ENCODE measurements at regions not wholly inside any gene's neighbourhood (a gene's known extent, or its start where the extent isn't known, plus 50 kb on each side); places are given as distances from the start of the nearest gene placed in this dataset.

DNA sequence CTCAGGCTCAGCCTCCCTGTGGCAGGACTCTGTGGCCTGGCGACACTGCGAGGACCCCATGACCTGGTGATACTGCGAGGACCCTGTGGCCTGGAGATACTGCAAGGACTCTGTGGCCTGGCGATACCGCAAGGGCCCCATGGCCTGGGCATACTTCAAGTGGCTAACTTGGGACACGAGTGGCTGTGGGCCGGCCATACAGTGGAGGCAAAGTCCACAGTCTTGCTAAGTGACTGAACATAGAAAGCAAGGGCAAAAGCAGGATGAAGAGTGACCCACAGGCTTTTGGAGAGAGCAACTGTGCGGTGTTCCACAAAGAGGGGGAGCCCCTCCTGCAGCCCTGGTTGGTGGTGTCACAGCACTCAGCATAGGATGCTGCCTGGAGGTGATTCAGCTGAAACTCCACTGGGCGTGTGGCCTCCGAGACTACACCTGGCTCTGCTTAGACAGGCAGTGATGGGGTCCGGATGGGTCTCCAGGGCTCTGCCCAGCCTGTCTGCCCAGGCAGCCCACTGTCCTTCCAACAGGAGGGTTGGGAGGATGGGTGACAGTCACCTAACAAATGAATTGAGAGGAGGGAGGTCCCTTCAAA lies 691.0 kb upstream of the HS6ST1 start:
- ChIA-PET CTCF (no interaction called here), POLR2A (no interaction called here)
- Mint-ChIP-seq H3K4me3 (no peak overlapping the region), H3K27me3 (peaks cover 0 to 6% (median 0%) of the 10 kb centered on the region in 5 donors), H3K36me3 (no peaks in the 10 kb centered on the region), H3K9me3 (peaks cover 0 to 2% (median 0%) of the 10 kb centered on the region in 11 donors), H3K4me1 (peaks cover 0 to 2% (median 0%) of the 10 kb centered on the region in 7 donors), H3K27ac (no peak overlapping the region)
- H3K4me3 ChIP-seq (ENCODE audit: low read length), result no peak overlapping the region
- no peaks in the 10 kb centered on the region for H3K9me3 ChIP-seq (ENCODE audit: control insufficient read depth in 2 of 3, low read length in 3 of 3)
- DNase-seq (no peak), ATAC-seq (no peak)
- intact Hi-C loops (cut with micrococcal nuclease), result no loop called here
- no peaks in the 10 kb centered on the region for H3K36me3 ChIP-seq (ENCODE audit: control insufficient read depth in 2 of 3, insufficient read depth in 3 of 3, low read length in 3 of 3)
- H3K4me1 ChIP-seq (ENCODE audit: control insufficient read depth in 2 of 2, insufficient read depth in 2 of 2, low read length in 2 of 2), result no peaks in the 10 kb centered on the region
- H3K27me3 ChIP-seq (ENCODE audit: control insufficient read depth in 2 of 2, insufficient read depth in 2 of 2, low read length in 2 of 2), result no peaks in the 10 kb centered on the region
- H3K27ac ChIP-seq (ENCODE audit: low read depth, low read length), result no peak overlapping the region

DNA sequence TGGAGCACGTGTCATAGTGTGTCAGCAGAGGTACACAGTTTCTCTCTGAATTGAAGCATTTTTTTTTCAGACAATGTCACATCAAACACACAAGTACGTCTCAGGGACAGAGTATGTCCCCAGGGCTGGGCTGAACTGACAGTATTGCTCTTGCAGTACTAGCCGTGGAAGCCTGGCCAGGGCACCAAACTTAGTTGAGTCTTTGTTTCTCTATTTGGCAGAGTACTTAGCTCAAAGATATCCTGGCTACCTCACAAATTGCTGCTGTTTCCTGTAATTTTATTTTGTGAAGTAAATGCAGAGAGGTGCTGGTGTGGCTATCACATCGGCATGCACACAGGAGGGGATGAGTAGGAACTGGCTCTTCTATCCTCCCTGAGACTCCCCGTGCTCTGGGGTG lies 691.6 kb upstream of the HS6ST1 start:
- no peak overlapping the region for H3K27ac Mint-ChIP-seq
- ChIA-PET CTCF (no interaction called here), POLR2A (no interaction called here)
- H3K9me3 Mint-ChIP-seq, result peaks cover 0 to 2% (median 0%) of the 10 kb centered on the region in 11 donors
- Histone ChIP-seq H3K27ac (ENCODE audit: low read depth, low read length) (no peak overlapping the region), H3K27me3 (ENCODE audit: control insufficient read depth in 2 of 2, insufficient read depth in 2 of 2, low read length in 2 of 2) (no peaks in the 10 kb centered on the region), H3K9me3 (ENCODE audit: control insufficient read depth in 2 of 3, low read length in 3 of 3) (no peaks in the 10 kb centered on the region), H3K4me1 (ENCODE audit: control insufficient read depth in 2 of 2, insufficient read depth in 2 of 2, low read length in 2 of 2) (no peaks in the 10 kb centered on the region), H3K36me3 (ENCODE audit: control insufficient read depth in 2 of 3, insufficient read depth in 3 of 3, low read length in 3 of 3) (no peaks in the 10 kb centered on the region), H3K4me3 (ENCODE audit: low read length) (no peak overlapping the region)
- no peaks in the 10 kb centered on the region for H3K36me3 Mint-ChIP-seq
- ATAC-seq (no peak), DNase-seq (no peak)
- intact Hi-C loops (cut with micrococcal nuclease), result no loop called here
- no peak overlapping the region for H3K4me3 Mint-ChIP-seq
- peaks cover 0 to 2% (median 0%) of the 10 kb centered on the region in 7 donors for H3K4me1 Mint-ChIP-seq
- H3K27me3 Mint-ChIP-seq, result peaks cover 0 to 6% (median 0%) of the 10 kb centered on the region in 5 donors

DNA sequence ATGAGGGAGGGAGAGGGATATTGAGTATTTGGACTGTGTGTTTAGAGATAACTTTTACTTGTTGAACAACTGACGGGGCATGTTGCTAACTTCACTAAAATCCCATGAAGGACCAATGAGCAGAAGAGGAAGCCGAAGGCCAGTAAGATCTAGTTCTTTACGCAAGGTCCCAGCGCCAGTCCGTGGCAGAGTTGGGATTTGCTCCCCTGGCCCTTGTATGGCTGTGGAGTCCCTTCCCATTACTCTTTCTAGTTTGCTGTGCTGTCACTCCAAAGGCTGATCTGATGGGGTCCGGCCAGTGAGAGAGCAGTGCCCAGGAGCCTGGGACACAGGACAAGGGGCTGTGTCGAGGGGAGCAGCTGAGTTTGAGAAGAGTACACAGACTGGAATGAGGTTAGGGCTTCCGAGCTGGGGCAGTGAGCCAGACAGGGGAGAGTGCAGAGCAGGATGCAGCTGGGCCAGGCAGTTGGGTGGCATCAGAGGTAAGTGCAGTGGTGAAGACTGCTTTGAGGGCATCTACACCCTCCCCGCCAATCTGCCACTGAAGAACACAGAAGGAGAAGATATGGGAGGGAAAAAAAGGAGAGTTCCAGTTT lies 692.9 kb upstream of the HS6ST1 start:
- Mint-ChIP-seq H3K36me3 (no peaks in the 10 kb centered on the region), H3K4me3 (no peak overlapping the region), H3K4me1 (peaks cover 0 to 2% (median 0%) of the 10 kb centered on the region in 7 donors), H3K27me3 (peaks cover 0 to 6% (median 0%) of the 10 kb centered on the region in 5 donors), H3K9me3 (peaks cover 0 to 2% (median 0%) of the 10 kb centered on the region in 11 donors), H3K27ac (no peak overlapping the region)
- no peak overlapping the region for H3K4me3 ChIP-seq (ENCODE audit: low read length)
- H3K4me1 ChIP-seq (ENCODE audit: control insufficient read depth in 2 of 2, insufficient read depth in 2 of 2, low read length in 2 of 2), result no peaks in the 10 kb centered on the region
- DNase-seq (no peak), ATAC-seq (no peak)
- ChIA-PET CTCF (no interaction called here), POLR2A (no interaction called here)
- no peaks in the 10 kb centered on the region for H3K36me3 ChIP-seq (ENCODE audit: control insufficient read depth in 2 of 3, insufficient read depth in 3 of 3, low read length in 3 of 3)
- intact Hi-C loops (cut with micrococcal nuclease), result no loop called here
- no peak overlapping the region for H3K27ac ChIP-seq (ENCODE audit: low read depth, low read length)
- H3K27me3 ChIP-seq (ENCODE audit: control insufficient read depth in 2 of 2, insufficient read depth in 2 of 2, low read length in 2 of 2), result no peaks in the 10 kb centered on the region
- H3K9me3 ChIP-seq (ENCODE audit: control insufficient read depth in 2 of 3, low read length in 3 of 3), result no peaks in the 10 kb centered on the region

DNA sequence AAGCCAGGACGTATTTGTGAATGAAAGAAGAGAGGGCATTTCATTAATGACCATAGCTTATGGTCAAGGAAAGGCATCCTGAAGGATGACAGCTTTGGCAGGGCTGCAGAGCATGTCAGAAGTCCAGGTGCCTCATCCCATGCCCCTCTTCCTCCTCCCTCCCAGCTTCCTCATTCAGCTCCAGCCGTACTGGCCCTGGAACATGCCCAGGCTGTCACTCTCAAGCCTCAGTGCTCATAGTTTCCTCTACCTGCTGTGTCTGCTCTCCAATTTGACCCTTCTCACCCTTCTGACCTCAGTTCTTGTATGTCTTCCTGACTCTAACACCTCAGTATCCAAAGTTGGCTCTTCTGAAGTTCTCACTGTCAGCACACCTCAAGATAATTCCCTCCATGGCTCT lies 695.8 kb upstream of the HS6ST1 start:
- ATAC-seq, result no peak
- Histone ChIP-seq H3K27me3 (ENCODE audit: control insufficient read depth in 2 of 2, insufficient read depth in 2 of 2, low read length in 2 of 2) (no peaks in the 10 kb centered on the region), H3K4me1 (ENCODE audit: control insufficient read depth in 2 of 2, insufficient read depth in 2 of 2, low read length in 2 of 2) (no peaks in the 10 kb centered on the region), H3K4me3 (ENCODE audit: low read length) (no peak overlapping the region), H3K9me3 (ENCODE audit: control insufficient read depth in 2 of 3, low read length in 3 of 3) (no peaks in the 10 kb centered on the region), H3K27ac (ENCODE audit: low read depth, low read length) (no peak overlapping the region), H3K36me3 (ENCODE audit: control insufficient read depth in 2 of 3, insufficient read depth in 3 of 3, low read length in 3 of 3) (no peaks in the 10 kb centered on the region)
- no peak overlapping the region for H3K4me3 Mint-ChIP-seq
- no peaks in the 10 kb centered on the region for H3K9me3 Mint-ChIP-seq
- ChIA-PET POLR2A (no interaction called here), CTCF (no interaction called here)
- DNase-seq, result no peak
- no peaks in the 10 kb centered on the region for H3K36me3 Mint-ChIP-seq
- peaks cover 0 to 11% (median 0%) of the 10 kb centered on the region in 5 donors for H3K27me3 Mint-ChIP-seq
- H3K4me1 Mint-ChIP-seq, result no peaks in the 10 kb centered on the region
- intact Hi-C loops (cut with micrococcal nuclease), result no loop called here
- H3K27ac Mint-ChIP-seq, result no peak overlapping the region

GRCh38 chr2:129015397-129016285 lies 697.0 kb upstream of the HS6ST1 start:
- no peak overlapping the region for H3K27ac Mint-ChIP-seq
- H3K27me3 ChIP-seq (ENCODE audit: control insufficient read depth in 2 of 2, insufficient read depth in 2 of 2, low read length in 2 of 2), result no peaks in the 10 kb centered on the region
- no peaks in the 10 kb centered on the region for H3K4me1 ChIP-seq (ENCODE audit: control insufficient read depth in 2 of 2, insufficient read depth in 2 of 2, low read length in 2 of 2)
- no peak overlapping the region for H3K4me3 Mint-ChIP-seq
- no peak for DNase-seq
- H3K4me3 ChIP-seq (ENCODE audit: low read length), result no peak overlapping the region
- CTCF ChIA-PET, result no interaction called here
- no peaks in the 10 kb centered on the region for H3K36me3 Mint-ChIP-seq
- no peaks in the 10 kb centered on the region for H3K36me3 ChIP-seq (ENCODE audit: control insufficient read depth in 2 of 3, insufficient read depth in 3 of 3, low read length in 3 of 3)
- no peak overlapping the region for H3K27ac ChIP-seq (ENCODE audit: low read depth, low read length)
- POLR2A ChIA-PET, result no interaction called here
- ATAC-seq, result no peak
- H3K9me3 ChIP-seq (ENCODE audit: control insufficient read depth in 2 of 3, low read length in 3 of 3), result no peaks in the 10 kb centered on the region
- intact Hi-C loops (cut with micrococcal nuclease), result no loop called here
- peaks cover 0 to 11% (median 0%) of the 10 kb centered on the region in 5 donors for H3K27me3 Mint-ChIP-seq
- no peaks in the 10 kb centered on the region for H3K4me1 Mint-ChIP-seq
- H3K9me3 Mint-ChIP-seq, result peaks cover 0 to 2% (median 0%) of the 10 kb centered on the region in 11 donors

DNA sequence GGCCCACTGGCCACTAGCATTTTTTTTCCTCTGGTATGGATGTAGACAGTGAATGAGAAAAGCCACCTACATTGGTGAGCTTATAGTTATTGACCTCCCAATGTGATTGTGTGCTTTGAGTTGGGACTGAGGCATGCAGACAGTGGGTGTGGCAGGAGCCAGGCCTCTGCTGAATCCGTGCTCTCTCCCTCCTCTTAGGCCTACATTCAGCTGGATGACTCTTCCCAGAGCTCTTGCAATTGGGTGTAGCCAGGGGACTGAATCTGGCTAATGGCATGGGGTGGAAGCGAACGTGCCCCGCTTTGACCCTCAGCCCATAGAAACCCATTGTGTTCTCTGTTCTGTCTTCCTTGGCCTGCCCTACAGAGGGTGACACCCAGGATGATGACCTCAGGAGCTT lies 698.3 kb upstream of the HS6ST1 start:
- H3K9me3 ChIP-seq (ENCODE audit: control insufficient read depth in 2 of 3, low read length in 3 of 3), result no peaks in the 10 kb centered on the region
- intact Hi-C loops (cut with micrococcal nuclease), result no loop called here
- Mint-ChIP-seq H3K27me3 (peaks cover 0 to 11% (median 0%) of the 10 kb centered on the region in 5 donors), H3K27ac (no peak overlapping the region), H3K4me3 (no peak overlapping the region), H3K9me3 (peaks cover 0 to 2% (median 0%) of the 10 kb centered on the region in 11 donors), H3K36me3 (no peaks in the 10 kb centered on the region), H3K4me1 (no peaks in the 10 kb centered on the region)
- H3K36me3 ChIP-seq (ENCODE audit: control insufficient read depth in 2 of 3, insufficient read depth in 3 of 3, low read length in 3 of 3), result no peaks in the 10 kb centered on the region
- H3K27me3 ChIP-seq (ENCODE audit: control insufficient read depth in 2 of 2, insufficient read depth in 2 of 2, low read length in 2 of 2), result no peaks in the 10 kb centered on the region
- no peak overlapping the region for H3K4me3 ChIP-seq (ENCODE audit: low read length)
- no peak overlapping the region for H3K27ac ChIP-seq (ENCODE audit: low read depth, low read length)
- ATAC-seq, result no peak
- no peaks in the 10 kb centered on the region for H3K4me1 ChIP-seq (ENCODE audit: control insufficient read depth in 2 of 2, insufficient read depth in 2 of 2, low read length in 2 of 2)
- ChIA-PET CTCF (no interaction called here), POLR2A (no interaction called here)
- no peak for DNase-seq

Data from naive thymus-derived CD4-positive, alpha-beta T cell (primary cell).